PFSK-1 (cell line): ENCODE measurements at regions not wholly inside any gene's neighbourhood (a gene's known extent, or its start where the extent isn't known, plus 50 kb on each side); places are given as distances from the start of the nearest gene placed in this dataset.

ENCODE experiments used
- TAF1 ChIP-seq: IDR thresholded peaks from 2 replicates; pipeline ENCODE4 v1.6.1; 2012; ENCODE audit warnings: low read length, control low read depth, borderline replicate concordance; ENCODE audit not compliant: insufficient read depth
- TF ChIP-seq, protein P1 (sequence below), 2 experiments: IDR thresholded peaks; 2 replicates each; pipeline versions ENCODE4 v1.6.1 to v1.8.0; 2011 to 2012; ENCODE audit warnings: low read depth in 2 of 2, low read length in 2 of 2, control low read depth in 1 of 2, inconsistent platforms in 1 of 2, mild to moderate bottlenecking in 1 of 2, moderate library complexity in 1 of 2; ENCODE audit not compliant: insufficient read depth in 1 of 2

DNA sequence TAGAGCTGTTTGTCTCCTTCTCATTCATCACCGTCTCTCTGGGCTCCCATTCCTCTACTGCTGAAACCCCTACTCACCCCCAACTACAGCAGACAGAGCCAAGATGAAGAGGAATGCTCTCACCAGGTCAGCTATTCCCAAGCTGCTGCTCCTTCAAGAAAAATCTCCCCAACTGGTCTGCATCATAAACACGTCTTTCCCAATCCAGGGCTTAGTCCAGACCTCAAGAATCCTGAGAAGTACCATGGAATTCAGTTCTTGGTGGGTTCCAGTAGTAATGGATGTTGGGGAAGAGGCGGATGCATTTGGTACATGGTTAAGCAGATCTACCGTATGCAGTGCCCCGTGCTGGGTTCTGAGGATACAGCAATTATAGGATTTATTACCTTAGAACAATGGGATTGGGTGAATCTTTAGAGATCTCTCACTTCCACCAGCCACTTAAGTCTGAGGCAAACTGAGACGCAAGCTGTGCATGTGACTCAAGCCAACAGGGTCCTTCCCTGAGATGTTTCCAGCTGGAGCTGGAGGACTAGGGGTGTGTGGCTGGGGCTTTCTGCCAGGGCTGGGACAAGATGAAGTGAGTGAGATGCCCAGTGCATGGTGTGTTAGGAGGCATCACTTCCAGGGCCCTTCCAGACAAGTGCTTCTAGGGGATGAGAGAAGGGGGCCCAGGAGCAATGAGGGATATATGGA lies 232.7 kb upstream of the CDH5 start:
- no peak for TF ChIP-seq TAF1
- TF ChIP-seq, protein P1, sequence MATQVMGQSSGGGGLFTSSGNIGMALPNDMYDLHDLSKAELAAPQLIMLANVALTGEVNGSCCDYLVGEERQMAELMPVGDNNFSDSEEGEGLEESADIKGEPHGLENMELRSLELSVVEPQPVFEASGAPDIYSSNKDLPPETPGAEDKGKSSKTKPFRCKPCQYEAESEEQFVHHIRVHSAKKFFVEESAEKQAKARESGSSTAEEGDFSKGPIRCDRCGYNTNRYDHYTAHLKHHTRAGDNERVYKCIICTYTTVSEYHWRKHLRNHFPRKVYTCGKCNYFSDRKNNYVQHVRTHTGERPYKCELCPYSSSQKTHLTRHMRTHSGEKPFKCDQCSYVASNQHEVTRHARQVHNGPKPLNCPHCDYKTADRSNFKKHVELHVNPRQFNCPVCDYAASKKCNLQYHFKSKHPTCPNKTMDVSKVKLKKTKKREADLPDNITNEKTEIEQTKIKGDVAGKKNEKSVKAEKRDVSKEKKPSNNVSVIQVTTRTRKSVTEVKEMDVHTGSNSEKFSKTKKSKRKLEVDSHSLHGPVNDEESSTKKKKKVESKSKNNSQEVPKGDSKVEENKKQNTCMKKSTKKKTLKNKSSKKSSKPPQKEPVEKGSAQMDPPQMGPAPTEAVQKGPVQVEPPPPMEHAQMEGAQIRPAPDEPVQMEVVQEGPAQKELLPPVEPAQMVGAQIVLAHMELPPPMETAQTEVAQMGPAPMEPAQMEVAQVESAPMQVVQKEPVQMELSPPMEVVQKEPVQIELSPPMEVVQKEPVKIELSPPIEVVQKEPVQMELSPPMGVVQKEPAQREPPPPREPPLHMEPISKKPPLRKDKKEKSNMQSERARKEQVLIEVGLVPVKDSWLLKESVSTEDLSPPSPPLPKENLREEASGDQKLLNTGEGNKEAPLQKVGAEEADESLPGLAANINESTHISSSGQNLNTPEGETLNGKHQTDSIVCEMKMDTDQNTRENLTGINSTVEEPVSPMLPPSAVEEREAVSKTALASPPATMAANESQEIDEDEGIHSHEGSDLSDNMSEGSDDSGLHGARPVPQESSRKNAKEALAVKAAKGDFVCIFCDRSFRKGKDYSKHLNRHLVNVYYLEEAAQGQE (IDR thresholded peaks at IDR 0.05; ENCODE audit: insufficient read depth in 1 of 2, low read depth in 2 of 2, low read length in 2 of 2), result no peak
